ENCODE measurements at regions not wholly inside any gene's neighbourhood (a gene's known extent, or its start where the extent isn't known, plus 50 kb on each side); places are given as distances from the start of the nearest gene placed in this dataset.

GRCh38 chr10:90561666-90562065, 296.2 kb downstream of the HTR7 start:
- intact Hi-C loops (cut with DNase I): no loop called here

GRCh38 chr10:90571481-90572258, 286.2 kb downstream of the HTR7 start:
- H3K4me3 ChIP-seq (ENCODE audit: low read length in 2 of 2): no peak overlapping the region
- intact Hi-C loops (cut with DNase I): no loop called here
- DNase-seq (no peak), ATAC-seq (ENCODE audit: low FRiP score) (no peak)
- H3K36me3 ChIP-seq (ENCODE audit: control insufficient read depth in 1 of 2, insufficient read depth in 2 of 2, low read length in 1 of 2): no peaks in the 10 kb centered on the region
- no peaks in the 10 kb centered on the region for H3K9me3 ChIP-seq (ENCODE audit: control insufficient read depth, low read length)
- peaks cover 0 to 2% of the 10 kb centered on the region in 2 donors for H3K27me3 ChIP-seq (ENCODE audit: control insufficient read depth in 1 of 2, insufficient read depth in 2 of 2, low read length in 1 of 2)
- no peak overlapping the region for H3K27ac ChIP-seq (ENCODE audit: low read depth in 1 of 2, low read length in 2 of 2)
- 85 to 89% methylated on average over 8 of the region's 8 CpGs for WGBS, 2 donors
- no peaks in the 10 kb centered on the region for H3K4me1 ChIP-seq (ENCODE audit: control insufficient read depth in 1 of 2, insufficient read depth in 2 of 2, low read length in 2 of 2)

More at GRCh38 chr10:90561666-90562065, 296.2 kb downstream of the HTR7 start:
- Histone ChIP-seq H3K27ac (ENCODE audit: low read depth in 1 of 2, low read length in 2 of 2) (no peak overlapping the region), H3K36me3 (ENCODE audit: control insufficient read depth in 1 of 2, insufficient read depth in 2 of 2, low read length in 1 of 2) (no peaks in the 10 kb centered on the region), H3K4me3 (ENCODE audit: low read length in 2 of 2) (no peak overlapping the region), H3K4me1 (ENCODE audit: control insufficient read depth in 1 of 2, insufficient read depth in 2 of 2, low read length in 2 of 2) (no peaks in the 10 kb centered on the region), H3K9me3 (ENCODE audit: control insufficient read depth, low read length) (no peaks in the 10 kb centered on the region), H3K27me3 (ENCODE audit: control insufficient read depth in 1 of 2, insufficient read depth in 2 of 2, low read length in 1 of 2) (no peaks in the 10 kb centered on the region)
- ATAC-seq (ENCODE audit: low FRiP score): no peak
- WGBS, 2 donors: 51 to 67% methylated on average over 4 of the region's 4 CpGs
- no peak for DNase-seq

GRCh38 chr10:90575125-90575524, 282.7 kb downstream of the HTR7 start:
- Histone ChIP-seq H3K27ac (ENCODE audit: low read depth in 1 of 2, low read length in 2 of 2) (no peak overlapping the region), H3K27me3 (ENCODE audit: control insufficient read depth in 1 of 2, insufficient read depth in 2 of 2, low read length in 1 of 2) (peaks cover 0 to 2% of the 10 kb centered on the region in 2 donors), H3K36me3 (ENCODE audit: control insufficient read depth in 1 of 2, insufficient read depth in 2 of 2, low read length in 1 of 2) (no peaks in the 10 kb centered on the region), H3K4me1 (ENCODE audit: control insufficient read depth in 1 of 2, insufficient read depth in 2 of 2, low read length in 2 of 2) (no peaks in the 10 kb centered on the region), H3K9me3 (ENCODE audit: control insufficient read depth, low read length) (peaks cover 2% of the 10 kb centered on the region), H3K4me3 (ENCODE audit: low read length in 2 of 2) (no peak overlapping the region)
- 65 to 70% methylated on average over 3 of the region's 3 CpGs for WGBS, 2 donors
- intact Hi-C loops (cut with DNase I): no loop called here
- no peak for ATAC-seq (ENCODE audit: low FRiP score)
- DNase-seq: no peak

GRCh38 chr10:90577569-90577968, 280.3 kb downstream of the HTR7 start:
- no peak overlapping the region for H3K4me3 ChIP-seq (ENCODE audit: low read length in 2 of 2)
- H3K9me3 ChIP-seq (ENCODE audit: control insufficient read depth, low read length): peaks cover 2% of the 10 kb centered on the region
- ATAC-seq (ENCODE audit: low FRiP score) (no peak), DNase-seq (no peak)
- no peaks in the 10 kb centered on the region for H3K4me1 ChIP-seq (ENCODE audit: control insufficient read depth in 1 of 2, insufficient read depth in 2 of 2, low read length in 2 of 2)
- WGBS, 2 donors: 52 to 56% methylated on average over 1 of the region's 1 CpG
- no peaks in the 10 kb centered on the region for H3K27me3 ChIP-seq (ENCODE audit: control insufficient read depth in 1 of 2, insufficient read depth in 2 of 2, low read length in 1 of 2)
- intact Hi-C loops (cut with DNase I): no loop called here
- H3K27ac ChIP-seq (ENCODE audit: low read depth in 1 of 2, low read length in 2 of 2): no peak overlapping the region
- H3K36me3 ChIP-seq (ENCODE audit: control insufficient read depth in 1 of 2, insufficient read depth in 2 of 2, low read length in 1 of 2): no peaks in the 10 kb centered on the region

- Histone ChIP-seq H3K27me3 (ENCODE audit: control insufficient read depth in 1 of 2, insufficient read depth in 2 of 2, low read length in 1 of 2) (no peaks in the 10 kb centered on the region), H3K9me3 (ENCODE audit: control insufficient read depth, low read length) (peaks cover 2% of the 10 kb centered on the region), H3K27ac (ENCODE audit: low read depth in 1 of 2, low read length in 2 of 2) (no peak overlapping the region), H3K36me3 (ENCODE audit: control insufficient read depth in 1 of 2, insufficient read depth in 2 of 2, low read length in 1 of 2) (no peaks in the 10 kb centered on the region), H3K4me3 (ENCODE audit: low read length in 2 of 2) (no peak overlapping the region), H3K4me1 (ENCODE audit: control insufficient read depth in 1 of 2, insufficient read depth in 2 of 2, low read length in 2 of 2) (peaks cover 0 to 3% of the 10 kb centered on the region in 2 donors)
- ATAC-seq (ENCODE audit: low FRiP score) (no peak), DNase-seq (no peak)
- 85 to 86% methylated on average over 1 of the region's 1 CpG for WGBS, 2 donors
- intact Hi-C loops (cut with DNase I): no loop called here
Observed at GRCh38 chr10:90579602-90580242, 278.1 kb downstream of the HTR7 start.

GRCh38 chr10:90583416-90583815, 274.4 kb downstream of the HTR7 start:
- H3K27me3 ChIP-seq (ENCODE audit: control insufficient read depth in 1 of 2, insufficient read depth in 2 of 2, low read length in 1 of 2): no peaks in the 10 kb centered on the region
- H3K4me1 ChIP-seq (ENCODE audit: control insufficient read depth in 1 of 2, insufficient read depth in 2 of 2, low read length in 2 of 2): peaks cover 3% of the 10 kb centered on the region in 2 donors
- no peak overlapping the region for H3K4me3 ChIP-seq (ENCODE audit: low read length in 2 of 2)
- H3K27ac ChIP-seq (ENCODE audit: low read depth in 1 of 2, low read length in 2 of 2): no peak overlapping the region
- H3K9me3 ChIP-seq (ENCODE audit: control insufficient read depth, low read length): peaks cover 2% of the 10 kb centered on the region
- no peaks in the 10 kb centered on the region for H3K36me3 ChIP-seq (ENCODE audit: control insufficient read depth in 1 of 2, insufficient read depth in 2 of 2, low read length in 1 of 2)
- ATAC-seq (ENCODE audit: low FRiP score) (no peak), DNase-seq (no peak)
- intact Hi-C loops (cut with DNase I): no loop called here
- WGBS, 2 donors: 12 to 18% methylated on average over 3 of the region's 3 CpGs

- ATAC-seq (ENCODE audit: low FRiP score) (no peak), DNase-seq (no peak)
- intact Hi-C loops (cut with DNase I): no loop called here
- no peaks in the 10 kb centered on the region for H3K27me3 ChIP-seq (ENCODE audit: control insufficient read depth in 1 of 2, insufficient read depth in 2 of 2, low read length in 1 of 2)
- no peaks in the 10 kb centered on the region for H3K9me3 ChIP-seq (ENCODE audit: control insufficient read depth, low read length)
- H3K36me3 ChIP-seq (ENCODE audit: control insufficient read depth in 1 of 2, insufficient read depth in 2 of 2, low read length in 1 of 2): no peaks in the 10 kb centered on the region
- H3K27ac ChIP-seq (ENCODE audit: low read depth in 1 of 2, low read length in 2 of 2): no peak overlapping the region
- H3K4me1 ChIP-seq (ENCODE audit: control insufficient read depth in 1 of 2, insufficient read depth in 2 of 2, low read length in 2 of 2): peaks cover 3% of the 10 kb centered on the region in 2 donors
- no peak overlapping the region for H3K4me3 ChIP-seq (ENCODE audit: low read length in 2 of 2)
- WGBS, 2 donors: 18 to 33% methylated on average over 1 of the region's 1 CpG
Observed at GRCh38 chr10:90587081-90587491, 270.8 kb downstream of the HTR7 start.

GRCh38 chr10:90587561-90587960, 270.3 kb downstream of the HTR7 start:
- DNase-seq: no peak
- no peaks in the 10 kb centered on the region for H3K9me3 ChIP-seq (ENCODE audit: control insufficient read depth, low read length)
- no peaks in the 10 kb centered on the region for H3K36me3 ChIP-seq (ENCODE audit: control insufficient read depth in 1 of 2, insufficient read depth in 2 of 2, low read length in 1 of 2)
- no peak for ATAC-seq (ENCODE audit: low FRiP score)
- intact Hi-C loops (cut with DNase I): no loop called here
- peaks cover 3% of the 10 kb centered on the region in 2 donors for H3K4me1 ChIP-seq (ENCODE audit: control insufficient read depth in 1 of 2, insufficient read depth in 2 of 2, low read length in 2 of 2)
- no peak overlapping the region for H3K27ac ChIP-seq (ENCODE audit: low read depth in 1 of 2, low read length in 2 of 2)
- H3K27me3 ChIP-seq (ENCODE audit: control insufficient read depth in 1 of 2, insufficient read depth in 2 of 2, low read length in 1 of 2): no peaks in the 10 kb centered on the region
- no peak overlapping the region for H3K4me3 ChIP-seq (ENCODE audit: low read length in 2 of 2)
- 84 to 87% methylated on average over 2 of the region's 2 CpGs for WGBS, 2 donors

GRCh38 chr10:90588222-90588621, 269.6 kb downstream of the HTR7 start:
- Histone ChIP-seq H3K4me3 (ENCODE audit: low read length in 2 of 2) (no peak overlapping the region), H3K9me3 (ENCODE audit: control insufficient read depth, low read length) (no peaks in the 10 kb centered on the region), H3K4me1 (ENCODE audit: control insufficient read depth in 1 of 2, insufficient read depth in 2 of 2, low read length in 2 of 2) (peaks cover under 1 to 3% of the 10 kb centered on the region in 2 donors), H3K27me3 (ENCODE audit: control insufficient read depth in 1 of 2, insufficient read depth in 2 of 2, low read length in 1 of 2) (no peaks in the 10 kb centered on the region), H3K27ac (ENCODE audit: low read depth in 1 of 2, low read length in 2 of 2) (no peak overlapping the region), H3K36me3 (ENCODE audit: control insufficient read depth in 1 of 2, insufficient read depth in 2 of 2, low read length in 1 of 2) (no peaks in the 10 kb centered on the region)
- DNase-seq (no peak), ATAC-seq (ENCODE audit: low FRiP score) (no peak)
- 94 to 96% methylated on average over 3 of the region's 3 CpGs for WGBS, 2 donors
- intact Hi-C loops (cut with DNase I): no loop called here

Measured in aorta (tissue), 5 donors.